NOMO-1 treated with DMSO at 0.1 percent for 48 hours (cell line): ENCODE measurements at regions not wholly inside any gene's neighbourhood (a gene's known extent, or its start where the extent isn't known, plus 50 kb on each side); places are given as distances from the start of the nearest gene placed in this dataset.
A peak's percentile ranks its signal among the peaks of the same experiment; 100 is the strongest.

Experiments
- DNase-seq: peaks from one replicate; lab custom pipeline; 2025; ENCODE audit not compliant: unreplicated experiment; lab: John Stamatoyannopoulos, UW

GRCh38 chr16:86389566-86390328, 120.6 kb upstream of the FOXF1 start:
- DNase-seq = no peak

- DNase-seq = no peak
These were observed 120.0 kb upstream of the FOXF1 start for GRCh38 chr16:86390335-86390734.

- no peak for DNase-seq
These were observed 118.8 kb upstream of the FOXF1 start for GRCh38 chr16:86391486-86391885.

GRCh38 chr16:86391984-86392383, 118.3 kb upstream of the FOXF1 start:
- no peak for DNase-seq

- no peak for DNase-seq
These were observed 117.7 kb upstream of the FOXF1 start for GRCh38 chr16:86392436-86393152.

- DNase-seq = no peak
These were observed 116.3 kb upstream of the FOXF1 start for GRCh38 chr16:86393907-86394626.

- no peak for DNase-seq
These were observed 114.8 kb upstream of the FOXF1 start for GRCh38 chr16:86395477-86395876.

DNA sequence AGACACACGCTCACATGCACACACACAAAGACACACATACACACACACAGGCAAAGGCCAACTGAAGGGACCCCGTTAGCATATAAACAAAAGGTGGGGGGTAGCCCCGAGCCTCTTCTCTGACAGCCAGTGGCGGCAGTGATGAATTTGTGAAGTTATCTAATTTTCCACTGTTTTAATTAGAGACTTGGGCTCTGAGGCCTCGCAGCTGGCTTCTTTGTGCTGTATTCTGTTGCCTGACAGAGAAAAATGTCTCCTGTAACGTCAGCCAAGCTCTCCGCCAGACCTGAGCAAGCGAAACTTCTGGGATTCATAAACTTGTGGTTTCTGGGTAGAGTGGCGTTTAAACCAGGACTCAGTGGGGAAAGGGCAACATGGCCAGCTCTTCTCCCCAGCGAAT, 113.9 kb upstream of the FOXF1 start:
- DNase-seq = no peak

GRCh38 chr16:86396901-86397311, 113.4 kb upstream of the FOXF1 start:
- DNase-seq = no peak

DNA sequence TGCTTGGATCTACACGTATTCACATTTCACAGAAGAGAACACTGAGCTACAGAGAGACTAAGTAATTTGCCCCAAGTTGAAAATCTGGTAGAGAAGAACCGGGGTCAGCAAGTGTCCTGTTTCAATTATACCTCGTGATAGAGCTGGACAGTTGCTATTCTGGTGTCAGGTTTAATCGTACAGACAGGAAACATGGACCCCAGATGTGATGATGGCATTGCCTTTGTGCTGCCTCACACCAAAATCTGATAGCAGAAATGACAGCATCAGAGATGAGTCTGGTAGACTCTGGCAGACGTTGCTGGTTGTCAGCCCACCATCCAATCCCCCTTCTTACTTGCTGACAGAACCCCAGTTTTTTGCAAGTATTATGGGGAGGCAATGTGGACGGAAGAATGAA, 112.1 kb upstream of the FOXF1 start:
- DNase-seq = no peak

GRCh38 chr16:86398622-86399021, 111.7 kb upstream of the FOXF1 start:
- DNase-seq = no peak

- no peak for DNase-seq
These were observed 109.2 kb upstream of the FOXF1 start for GRCh38 chr16:86401126-86401525.

DNA sequence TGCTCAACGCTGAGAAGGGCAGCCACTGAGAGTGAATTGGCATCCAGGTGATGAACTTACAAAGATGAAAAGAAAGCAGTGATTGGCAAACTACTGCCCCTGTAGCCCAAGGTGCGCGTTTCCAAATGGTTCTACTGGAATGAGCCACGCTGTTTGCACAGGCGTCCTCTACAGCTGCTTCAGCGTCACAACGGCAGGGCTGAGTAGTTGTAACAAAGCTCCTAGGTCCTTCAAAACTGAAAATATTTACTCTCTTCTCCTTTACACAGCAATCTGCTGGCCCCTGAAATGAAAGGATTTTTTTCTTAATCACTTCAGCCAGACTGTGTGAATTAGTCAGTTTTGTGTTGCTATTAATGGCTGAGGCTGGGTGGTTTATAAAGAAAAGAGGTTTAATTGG, 107.2 kb upstream of the FOXF1 start:
- no peak for DNase-seq

GRCh38 chr16:86403541-86404163, 106.7 kb upstream of the FOXF1 start:
- DNase-seq = peak; percentile 5

DNA sequence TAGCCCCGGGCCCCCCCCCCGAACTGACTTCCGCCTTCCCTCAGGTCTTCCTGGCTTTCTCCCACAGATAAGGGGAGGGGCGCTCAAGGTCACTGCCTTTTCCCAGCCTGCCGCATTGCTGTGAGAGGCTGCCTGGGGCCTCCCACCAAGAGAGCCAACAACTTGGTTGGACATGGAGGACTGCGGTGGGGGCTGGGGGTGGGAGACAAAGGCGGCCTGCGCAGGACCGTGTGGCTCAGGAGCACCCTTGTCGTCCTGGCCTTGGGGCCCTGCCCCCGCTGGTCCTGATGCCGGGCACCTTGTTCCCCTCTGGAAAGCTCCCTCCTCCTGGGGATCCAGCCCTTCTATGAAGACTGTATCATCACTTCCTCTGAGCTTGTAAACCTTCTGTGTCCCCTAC, 105.6 kb upstream of the FOXF1 start:
- DNase-seq = no peak

- no peak for DNase-seq
These were observed 105.0 kb upstream of the FOXF1 start for GRCh38 chr16:86405319-86405718.

DNA sequence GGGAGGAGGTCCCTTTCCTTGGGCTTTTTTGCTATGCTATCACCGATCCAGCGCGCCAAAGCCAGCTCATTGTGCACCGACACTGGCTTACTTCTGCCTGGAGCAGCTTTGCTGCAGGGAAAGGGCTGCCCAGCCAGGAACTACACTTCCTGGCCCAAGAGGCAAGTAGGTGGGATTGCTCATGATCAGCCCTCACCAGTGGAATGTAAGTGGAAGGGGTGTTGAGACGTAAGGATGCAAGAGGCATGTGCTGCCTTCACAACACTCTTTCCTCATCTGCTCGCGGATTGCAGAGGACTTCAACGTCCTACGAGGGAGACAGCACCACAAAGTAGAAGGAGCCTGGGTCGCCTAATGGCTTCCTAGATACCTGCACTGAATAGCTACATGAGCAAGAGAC, 104.3 kb upstream of the FOXF1 start:
- no peak for DNase-seq

DNA sequence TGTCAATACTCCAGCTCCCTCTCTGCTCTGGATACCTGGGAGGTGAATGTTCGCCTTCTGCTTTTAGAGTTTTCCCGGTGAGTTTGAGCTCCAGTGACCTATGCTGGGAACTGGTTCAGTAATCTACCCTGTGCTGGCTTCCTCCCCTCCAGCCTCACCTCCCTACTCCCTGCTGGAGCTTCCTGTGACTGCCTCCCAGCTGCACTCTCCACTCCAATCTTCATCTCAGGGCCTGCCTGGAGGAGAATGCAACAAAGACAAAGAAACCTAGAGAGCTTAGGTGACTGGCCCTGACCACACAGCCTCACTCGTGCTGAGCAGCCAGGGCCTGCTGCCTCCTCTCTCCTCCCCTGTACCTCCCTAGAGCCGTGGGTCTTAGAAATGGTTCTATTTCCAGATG, 101.6 kb upstream of the FOXF1 start:
- no peak for DNase-seq

- DNase-seq = no peak
These were observed 100.2 kb upstream of the FOXF1 start for GRCh38 chr16:86410081-86410480.

- DNase-seq = no peak
These were observed 99.8 kb upstream of the FOXF1 start for GRCh38 chr16:86410529-86410928.

- DNase-seq = no peak
These were observed 98.4 kb upstream of the FOXF1 start for GRCh38 chr16:86411897-86412296.
